Suppressor macrophage treated with lipopolysaccharide for 4 hours (primary cell): ENCODE measurements at regions not wholly inside any gene's neighbourhood (a gene's known extent, or its start where the extent isn't known, plus 50 kb on each side); places are given as distances from the start of the nearest gene placed in this dataset.
"Not testable (repeated sequence)": the region's sequence is repeated elsewhere in the genome, so short reads cannot be mapped to it uniquely, and the experiment has no call there.

Experiments
- DNase-seq: peaks from one replicate; pipeline ENCODE4 v3.0.0-alpha.2; 2020

DNA sequence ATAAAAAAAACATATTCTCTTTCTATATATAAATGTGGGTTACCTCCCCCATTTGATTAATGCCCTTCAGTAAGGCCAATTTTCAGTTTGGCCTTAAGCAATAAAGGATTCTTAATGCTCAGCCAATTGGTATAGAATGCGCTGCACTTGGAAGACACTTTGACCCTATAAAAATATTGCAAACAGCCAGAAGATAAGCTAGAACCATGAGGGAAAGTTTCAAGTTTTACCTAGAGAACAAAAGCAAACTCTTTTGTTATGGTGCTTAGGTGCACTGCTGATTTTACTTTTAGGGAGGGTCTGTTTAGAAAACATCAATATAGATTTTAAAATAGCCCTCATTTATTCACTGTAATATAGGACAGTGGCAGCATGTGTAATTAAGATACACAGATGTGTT, 251.6 kb upstream of the SLC16A7 start:
- no peak for DNase-seq

DNA sequence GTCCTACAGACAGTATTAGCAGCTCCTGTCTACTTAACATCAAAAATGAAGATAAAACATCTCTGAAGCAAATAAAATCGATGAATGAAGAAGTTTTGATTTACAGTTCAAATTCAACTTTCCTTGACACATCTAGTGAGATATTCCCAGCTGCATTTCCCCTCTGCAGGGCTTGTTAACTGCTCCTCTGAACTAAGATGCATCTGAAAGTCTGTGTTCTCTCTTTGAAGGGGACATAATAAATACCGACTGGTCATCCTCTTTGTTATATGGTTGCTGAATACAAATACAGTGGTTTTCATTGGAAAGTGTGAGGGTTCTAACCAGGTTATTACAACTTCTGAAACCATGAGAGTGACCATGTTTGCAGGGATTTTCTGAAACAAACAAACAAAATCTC, 266.4 kb upstream of the SLC16A7 start:
- no peak for DNase-seq

- not testable (repeated sequence) for DNase-seq
These were observed 267.3 kb upstream of the SLC16A7 start for GRCh38 chr12:59328395-59329075.

DNA sequence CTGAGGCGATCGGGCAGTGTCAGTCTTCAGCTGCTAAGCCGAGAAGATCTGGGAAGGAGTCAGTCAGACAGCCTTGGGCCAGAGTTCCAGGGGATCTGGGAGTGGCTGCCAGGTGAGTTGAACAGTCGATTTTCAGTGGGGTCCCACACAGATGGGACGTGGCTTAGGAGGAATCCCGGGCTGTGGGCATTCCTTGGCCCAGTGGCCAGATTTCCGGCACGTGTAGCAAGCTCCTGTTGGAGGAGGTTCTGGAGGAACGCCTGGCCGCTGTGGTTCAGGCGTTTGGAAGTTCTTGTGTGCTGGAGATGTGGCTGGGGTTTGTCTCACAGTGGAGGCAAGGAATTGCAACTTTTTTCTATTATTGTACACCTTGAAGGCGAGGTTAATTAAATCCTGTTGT, 269.4 kb upstream of the SLC16A7 start:
- DNase-seq, result not testable (repeated sequence)

DNA sequence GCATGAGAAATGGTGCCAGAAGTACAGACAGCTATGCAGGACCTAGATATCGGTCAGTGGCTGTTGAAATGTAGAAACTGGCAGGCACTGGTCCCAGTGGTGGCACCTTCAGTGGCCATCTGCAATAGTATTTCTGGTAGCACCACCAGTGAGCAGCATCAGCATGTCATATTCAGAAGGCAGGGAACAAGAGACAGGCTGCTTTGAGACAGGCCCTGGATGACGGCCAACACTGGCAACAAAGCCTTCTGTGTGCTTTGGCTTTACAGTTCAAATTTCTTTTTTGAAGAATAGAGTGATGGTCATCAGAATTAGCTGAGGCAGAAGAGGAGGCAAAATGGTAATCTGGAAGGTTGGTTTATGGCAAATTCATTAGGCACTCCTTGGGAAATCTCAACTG, 273.4 kb upstream of the SLC16A7 start:
- DNase-seq, result no peak

- DNase-seq, result no peak
These were observed 274.6 kb upstream of the SLC16A7 start for GRCh38 chr12:59321278-59321677.

DNA sequence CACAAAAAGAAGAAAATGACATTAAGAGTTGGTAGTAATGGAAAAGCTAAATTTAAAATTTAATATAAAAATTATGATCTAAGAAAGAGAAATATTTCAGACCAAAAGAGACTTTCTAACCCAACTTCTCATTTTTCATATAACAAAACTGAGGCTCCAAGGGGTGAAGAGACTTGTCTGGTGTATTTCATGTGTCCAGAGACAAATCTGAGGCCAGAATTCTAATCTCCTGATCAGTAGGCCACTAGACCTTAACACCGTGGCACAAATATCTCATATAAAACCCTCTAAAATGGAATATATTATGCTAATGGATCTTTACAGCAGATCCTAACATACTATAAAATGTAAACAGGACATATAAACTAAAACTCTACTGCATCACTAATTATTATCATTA, 275.7 kb upstream of the SLC16A7 start:
- no peak for DNase-seq

GRCh38 chr12:59318940-59319339, 276.9 kb upstream of the SLC16A7 start:
- no peak for DNase-seq

DNA sequence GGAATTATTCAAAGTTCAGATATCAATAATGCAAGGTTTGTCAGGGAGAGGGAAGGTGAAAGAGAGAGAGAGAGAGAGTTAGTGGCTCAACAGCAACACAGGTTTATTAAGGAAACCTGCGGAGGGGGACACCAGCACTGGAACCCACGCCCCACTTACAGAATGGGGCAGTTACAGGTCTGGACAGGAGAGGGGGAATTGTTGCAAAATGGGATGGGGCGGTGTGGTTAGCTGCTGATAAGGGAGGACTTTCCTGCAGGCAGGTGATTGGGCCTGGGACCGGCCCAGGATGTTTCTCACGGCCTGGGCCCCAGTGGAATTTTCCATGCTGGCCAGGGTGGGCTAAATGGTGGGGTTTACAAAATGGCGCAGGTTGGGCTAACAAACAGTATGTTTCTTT, 278.2 kb upstream of the SLC16A7 start:
- no peak for DNase-seq

- DNase-seq, result no peak
These were observed 278.9 kb upstream of the SLC16A7 start for GRCh38 chr12:59316938-59317337.

GRCh38 chr12:59316354-59316753, 279.5 kb upstream of the SLC16A7 start:
- DNase-seq, result not testable (repeated sequence)

- no peak for DNase-seq
These were observed 281.6 kb upstream of the SLC16A7 start for GRCh38 chr12:59314209-59314608.

DNA sequence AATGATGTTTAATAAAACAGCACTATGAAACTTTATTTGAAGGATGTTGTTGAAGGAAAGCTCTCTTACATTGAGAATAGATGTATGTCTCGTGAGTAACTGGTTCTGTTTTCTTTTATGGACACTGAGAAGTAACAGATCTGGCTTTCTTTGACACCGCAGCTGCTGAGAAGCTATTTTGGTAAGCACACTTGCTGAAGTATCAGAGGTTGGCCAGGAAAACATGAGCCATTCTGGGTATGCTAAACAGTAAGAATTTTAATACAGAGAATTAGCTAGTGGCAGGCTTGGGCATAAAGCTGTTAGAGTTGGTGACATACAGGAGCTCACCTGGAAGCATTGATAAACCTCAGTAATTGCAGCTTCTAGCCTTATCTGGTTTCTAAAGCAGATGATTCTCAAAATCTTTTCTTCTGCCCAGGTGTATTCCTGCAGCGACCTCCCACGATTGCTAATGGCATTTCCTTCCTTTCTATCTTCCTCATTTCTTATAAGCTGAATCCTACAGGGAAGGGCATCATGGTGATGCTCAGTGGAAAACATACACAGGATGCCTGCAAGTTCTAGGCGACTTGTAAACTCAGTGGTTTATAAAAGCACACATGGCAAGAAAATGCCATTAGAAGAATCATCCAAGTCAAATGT, 291.6 kb upstream of the SLC16A7 start:
- DNase-seq, result no peak

GRCh38 chr12:59298296-59298695, 297.5 kb upstream of the SLC16A7 start:
- no peak for DNase-seq

- DNase-seq, result no peak
These were observed 301.6 kb upstream of the SLC16A7 start for GRCh38 chr12:59294221-59294620.

DNA sequence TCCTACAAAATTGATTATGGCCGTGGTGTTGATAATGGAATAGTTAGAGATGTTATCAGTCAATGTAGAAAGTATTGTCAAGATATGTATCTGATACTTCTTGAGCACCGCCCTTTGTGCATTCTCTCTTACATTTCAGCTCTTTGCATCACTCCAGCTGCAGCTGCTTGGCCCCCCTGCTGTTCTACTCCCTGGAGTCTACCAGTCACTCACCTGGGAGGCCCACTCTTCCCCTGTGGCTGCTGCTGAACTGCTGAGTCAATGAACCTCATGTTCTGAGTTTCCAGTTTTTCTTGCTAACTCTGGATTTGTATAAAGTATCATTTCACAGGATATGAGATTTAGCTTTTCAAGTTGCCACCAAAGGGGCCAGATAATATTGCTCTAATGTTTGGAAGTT, 312.8 kb upstream of the SLC16A7 start:
- DNase-seq, result no peak

DNA sequence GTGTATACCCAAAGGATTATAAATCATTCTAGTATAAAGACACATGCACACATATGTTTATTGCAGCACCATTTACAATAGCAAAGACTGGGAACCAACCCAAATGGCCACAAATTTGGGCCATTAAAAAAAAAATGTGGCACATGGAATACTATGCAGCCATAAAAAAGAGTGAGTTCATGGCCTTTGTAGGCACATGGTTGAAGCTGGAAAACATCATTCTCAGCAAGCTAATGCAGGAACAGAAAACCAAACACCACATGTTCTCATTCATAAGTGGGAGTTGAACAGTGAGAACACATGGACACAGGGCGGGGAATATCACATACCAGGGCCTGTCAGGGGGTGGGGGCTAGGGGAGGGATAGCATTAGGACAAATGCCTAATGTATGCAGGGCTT, 322.3 kb upstream of the SLC16A7 start:
- DNase-seq, result not testable (repeated sequence)

DNA sequence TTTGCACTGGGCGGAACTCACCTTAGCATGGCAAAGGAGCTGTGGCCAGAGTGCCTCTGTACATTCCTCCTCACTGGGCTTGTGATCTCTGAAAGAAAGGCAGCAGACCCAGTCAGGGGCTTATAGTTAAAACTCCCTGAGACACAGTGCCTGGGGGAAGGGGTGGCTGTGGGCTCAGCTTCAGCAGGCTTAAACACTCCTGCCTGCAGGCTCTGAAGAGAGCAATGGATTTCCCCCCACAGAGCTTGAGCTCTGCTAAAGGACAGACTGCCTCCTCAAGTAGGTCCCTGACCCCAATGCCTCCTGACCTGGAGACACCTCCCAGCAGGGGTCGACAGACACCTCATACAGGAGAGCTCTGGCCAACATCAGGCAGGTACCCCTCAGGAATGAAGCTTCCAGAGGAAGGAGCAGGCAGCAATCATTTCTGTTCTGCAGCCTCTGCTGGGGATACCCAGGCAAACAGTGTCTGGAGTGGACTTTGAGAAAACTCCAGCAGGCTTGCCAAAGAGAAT, 327.5 kb upstream of the SLC16A7 start:
- DNase-seq, result no peak

- DNase-seq, result no peak
These were observed 335.6 kb upstream of the SLC16A7 start for GRCh38 chr12:59260202-59260601.

DNA sequence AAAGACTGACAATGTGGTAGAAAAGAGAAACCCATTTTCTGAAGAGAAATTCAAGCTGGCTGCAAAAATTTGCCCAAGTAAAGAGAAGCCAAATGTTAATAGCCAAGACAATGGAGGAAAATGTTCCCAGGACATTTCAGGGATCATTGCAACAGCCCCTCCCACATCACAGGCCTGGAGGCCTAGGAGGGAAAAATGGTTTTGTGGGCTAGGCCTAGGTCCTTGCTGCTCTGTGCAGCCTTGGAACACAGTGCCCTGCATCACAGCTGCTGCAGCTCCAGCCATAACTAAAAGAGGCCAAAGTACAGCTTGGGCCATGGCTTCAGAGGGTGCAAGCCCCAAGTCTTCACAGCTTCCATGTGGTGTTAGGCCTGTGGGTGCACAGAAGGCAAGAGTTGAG, 332.4 kb upstream of the LRIG3 start:
- no peak for DNase-seq

DNA sequence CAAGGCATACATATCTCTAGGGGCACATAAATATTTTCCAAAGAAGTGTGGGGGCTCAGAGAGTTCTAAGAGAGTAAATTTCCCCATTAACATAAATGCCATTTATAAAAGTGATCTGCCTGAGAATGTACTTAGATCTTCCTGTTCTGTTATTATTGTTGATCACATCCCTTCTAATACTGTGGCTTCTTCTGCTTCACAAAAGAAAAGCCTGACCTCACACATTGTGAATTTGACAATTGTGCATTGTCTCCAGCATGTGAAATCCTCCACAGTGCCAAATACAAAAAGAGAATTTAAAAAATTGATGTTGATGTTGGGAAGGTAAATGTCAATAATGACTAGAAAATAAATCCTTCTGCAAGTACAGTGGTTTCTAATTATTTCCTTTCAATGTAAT, 330.5 kb upstream of the LRIG3 start:
- no peak for DNase-seq

DNA sequence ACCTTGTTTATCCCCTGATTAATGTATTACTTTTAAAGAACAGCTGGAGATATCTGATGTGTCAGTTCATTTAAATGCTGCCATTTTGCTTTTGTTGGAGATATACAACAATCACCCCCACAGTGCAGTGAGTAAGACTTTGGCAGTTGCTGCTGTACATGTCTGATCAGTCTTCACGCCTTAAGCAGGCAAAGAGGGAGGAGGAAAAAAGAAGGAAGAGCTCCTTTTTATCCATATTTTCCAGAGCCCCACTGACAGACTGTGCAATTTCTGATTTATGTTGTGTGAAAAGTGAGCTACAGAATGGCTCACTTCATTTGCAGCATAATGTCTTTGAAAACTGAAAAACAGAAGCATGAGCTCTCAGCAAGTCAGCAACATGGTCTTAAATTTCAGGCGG, 319.7 kb upstream of the LRIG3 start:
- DNase-seq, result no peak

- no peak for DNase-seq
These were observed 314.1 kb upstream of the LRIG3 start for GRCh38 chr12:59234391-59234790.

DNA sequence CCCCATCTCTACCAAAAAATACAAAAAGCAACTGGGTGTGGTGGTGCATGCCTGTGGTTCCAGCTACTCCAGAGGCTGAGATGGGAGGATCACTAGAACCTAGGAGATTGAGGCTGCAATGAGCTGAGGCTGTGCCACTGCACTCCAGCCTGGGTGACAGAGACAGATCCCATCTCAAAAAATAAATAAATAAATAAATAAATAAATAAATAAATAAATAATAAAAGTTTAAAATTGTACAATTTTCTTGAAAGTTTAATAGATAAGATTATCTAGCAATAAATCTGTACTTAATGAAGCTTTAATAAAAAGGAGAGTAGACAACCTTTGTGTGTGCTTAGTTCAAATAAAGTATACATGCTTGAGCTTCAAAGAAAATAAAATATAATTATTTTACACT, 310.0 kb upstream of the LRIG3 start:
- no peak for DNase-seq

- no peak for DNase-seq
These were observed 298.8 kb upstream of the LRIG3 start for GRCh38 chr12:59219148-59219547.
